ENCODE measurements at regions not wholly inside any gene's neighbourhood (a gene's known extent, or its start where the extent isn't known, plus 50 kb on each side); places are given as distances from the start of the nearest gene placed in this dataset.

DNA sequence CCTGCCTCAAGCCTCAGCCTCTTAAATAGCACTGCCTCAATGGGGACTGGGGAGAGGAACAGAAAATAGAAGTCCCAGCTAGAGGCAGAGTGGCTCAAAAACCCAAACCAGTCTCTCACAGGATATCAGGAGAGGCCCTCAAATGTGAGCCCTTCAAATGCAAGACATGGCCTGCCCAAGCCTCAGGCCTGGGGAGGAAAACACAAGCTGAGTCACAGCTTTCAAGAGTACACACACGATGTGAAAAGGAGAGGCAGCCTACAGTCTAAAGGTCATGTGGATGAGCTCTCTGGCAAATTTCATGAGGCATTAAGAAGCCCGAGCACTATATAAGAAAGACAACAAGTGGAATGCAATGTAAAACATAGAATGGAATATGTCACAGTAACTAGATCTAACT is 316.6 kb upstream of the MEX3C start:
- no peaks in the 10 kb centered on the region for H3K36me3 ChIP-seq
- no peaks in the 10 kb centered on the region for H3K9me3 ChIP-seq
- TF ChIP-seq, protein P1, sequence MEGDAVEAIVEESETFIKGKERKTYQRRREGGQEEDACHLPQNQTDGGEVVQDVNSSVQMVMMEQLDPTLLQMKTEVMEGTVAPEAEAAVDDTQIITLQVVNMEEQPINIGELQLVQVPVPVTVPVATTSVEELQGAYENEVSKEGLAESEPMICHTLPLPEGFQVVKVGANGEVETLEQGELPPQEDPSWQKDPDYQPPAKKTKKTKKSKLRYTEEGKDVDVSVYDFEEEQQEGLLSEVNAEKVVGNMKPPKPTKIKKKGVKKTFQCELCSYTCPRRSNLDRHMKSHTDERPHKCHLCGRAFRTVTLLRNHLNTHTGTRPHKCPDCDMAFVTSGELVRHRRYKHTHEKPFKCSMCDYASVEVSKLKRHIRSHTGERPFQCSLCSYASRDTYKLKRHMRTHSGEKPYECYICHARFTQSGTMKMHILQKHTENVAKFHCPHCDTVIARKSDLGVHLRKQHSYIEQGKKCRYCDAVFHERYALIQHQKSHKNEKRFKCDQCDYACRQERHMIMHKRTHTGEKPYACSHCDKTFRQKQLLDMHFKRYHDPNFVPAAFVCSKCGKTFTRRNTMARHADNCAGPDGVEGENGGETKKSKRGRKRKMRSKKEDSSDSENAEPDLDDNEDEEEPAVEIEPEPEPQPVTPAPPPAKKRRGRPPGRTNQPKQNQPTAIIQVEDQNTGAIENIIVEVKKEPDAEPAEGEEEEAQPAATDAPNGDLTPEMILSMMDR (IDR thresholded peaks at IDR 0.05): no peak
- TF ChIP-seq POLR2A (IDR thresholded peaks at IDR 0.05): no peak
- no peaks in the 10 kb centered on the region for H3K4me1 ChIP-seq
- H3K27me3 ChIP-seq: no peaks in the 10 kb centered on the region
- no peak for DNase-seq
- no peak overlapping the region for H3K4me3 ChIP-seq
- H3K27ac ChIP-seq: no peak overlapping the region

DNA sequence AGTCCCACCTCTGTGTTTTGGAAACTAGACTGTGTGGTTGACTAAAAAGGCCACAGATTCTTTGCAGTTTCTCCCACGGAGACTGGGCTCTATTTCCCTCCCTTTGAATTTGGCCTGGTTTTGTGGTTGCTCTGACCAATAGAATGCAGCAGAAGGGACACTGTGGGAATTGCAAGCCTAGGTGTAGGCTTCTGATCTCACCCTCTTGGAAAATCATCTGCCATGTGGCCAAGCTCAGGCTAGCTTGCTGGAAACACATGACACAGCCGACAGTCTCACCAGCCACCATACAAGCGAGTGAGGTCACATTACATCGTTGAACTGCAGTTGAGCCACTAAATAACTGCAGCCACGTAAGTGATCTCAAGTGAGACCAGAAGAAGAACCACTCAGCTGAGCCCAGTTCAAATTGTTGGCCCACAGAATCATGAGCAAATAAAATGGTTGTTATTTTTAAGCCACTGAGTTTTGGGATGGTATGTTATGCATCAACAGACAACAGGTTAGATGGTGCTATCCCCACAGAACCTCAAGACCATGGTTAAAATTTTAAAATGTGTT is 319.1 kb upstream of the MEX3C start:
- Histone ChIP-seq H3K27ac (no peak overlapping the region), H3K4me1 (no peaks in the 10 kb centered on the region), H3K27me3 (no peaks in the 10 kb centered on the region), H3K36me3 (no peaks in the 10 kb centered on the region), H3K4me3 (no peak overlapping the region), H3K9me3 (no peaks in the 10 kb centered on the region)
- no peak for DNase-seq
- no peak for TF ChIP-seq POLR2A (IDR thresholded peaks at IDR 0.05)
- TF ChIP-seq, protein P1 (IDR thresholded peaks at IDR 0.05): no peak

DNA sequence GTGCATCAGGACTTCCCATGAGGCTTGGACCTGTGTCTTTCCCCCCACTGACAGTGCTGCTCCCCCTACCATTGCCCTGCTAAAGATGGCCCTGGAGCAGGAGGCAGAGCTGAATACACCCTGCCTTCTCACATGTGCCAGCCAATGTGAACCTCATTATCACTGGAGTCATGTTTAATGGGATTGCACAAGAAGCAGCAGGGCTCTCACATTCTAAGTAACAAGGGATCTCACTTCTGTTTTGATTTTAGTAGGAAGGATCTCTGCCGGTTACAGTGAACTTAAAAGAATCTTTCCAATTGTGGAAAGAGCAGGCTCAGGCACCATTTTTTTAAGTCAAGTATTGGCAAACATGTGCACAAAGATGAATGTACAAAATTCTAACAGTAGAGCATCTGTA is 322.1 kb upstream of the MEX3C start:
- no peaks in the 10 kb centered on the region for H3K4me1 ChIP-seq
- H3K9me3 ChIP-seq: no peaks in the 10 kb centered on the region
- no peaks in the 10 kb centered on the region for H3K27me3 ChIP-seq
- no peaks in the 10 kb centered on the region for H3K36me3 ChIP-seq
- no peak for DNase-seq
- no peak for TF ChIP-seq POLR2A (IDR thresholded peaks at IDR 0.05)
- no peak overlapping the region for H3K27ac ChIP-seq
- no peak overlapping the region for H3K4me3 ChIP-seq

DNA sequence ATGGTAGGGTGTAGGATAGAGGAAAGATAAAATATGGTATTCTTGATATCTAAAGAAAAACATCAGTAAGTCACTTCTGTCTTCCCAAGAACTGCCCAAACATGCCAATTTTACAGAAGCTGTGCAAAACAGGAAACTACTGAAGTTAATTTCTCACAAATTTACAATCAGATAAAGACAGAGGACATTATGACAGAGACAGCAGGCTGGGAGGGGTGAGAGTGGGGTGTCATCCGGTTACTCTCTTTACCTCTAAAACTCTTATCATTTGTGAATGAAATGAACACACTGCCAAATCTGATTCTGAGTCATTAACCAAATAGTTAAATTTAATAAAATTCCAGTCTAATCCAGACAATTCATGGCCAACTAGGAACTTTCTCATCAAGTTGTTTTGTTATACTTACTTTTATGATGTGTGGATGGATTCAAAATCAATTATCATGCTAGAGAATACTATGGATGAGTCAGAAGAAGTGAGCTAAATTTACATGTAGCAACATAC is 323.2 kb upstream of the MEX3C start:
- Histone ChIP-seq H3K27me3 (no peaks in the 10 kb centered on the region), H3K36me3 (no peaks in the 10 kb centered on the region), H3K27ac (no peak overlapping the region), H3K4me1 (no peaks in the 10 kb centered on the region), H3K4me3 (no peak overlapping the region), H3K9me3 (no peaks in the 10 kb centered on the region)
- DNase-seq: no peak
- no peak for TF ChIP-seq POLR2A (IDR thresholded peaks at IDR 0.05)
- TF ChIP-seq, protein P1 (IDR thresholded peaks at IDR 0.05): no peak

DNA sequence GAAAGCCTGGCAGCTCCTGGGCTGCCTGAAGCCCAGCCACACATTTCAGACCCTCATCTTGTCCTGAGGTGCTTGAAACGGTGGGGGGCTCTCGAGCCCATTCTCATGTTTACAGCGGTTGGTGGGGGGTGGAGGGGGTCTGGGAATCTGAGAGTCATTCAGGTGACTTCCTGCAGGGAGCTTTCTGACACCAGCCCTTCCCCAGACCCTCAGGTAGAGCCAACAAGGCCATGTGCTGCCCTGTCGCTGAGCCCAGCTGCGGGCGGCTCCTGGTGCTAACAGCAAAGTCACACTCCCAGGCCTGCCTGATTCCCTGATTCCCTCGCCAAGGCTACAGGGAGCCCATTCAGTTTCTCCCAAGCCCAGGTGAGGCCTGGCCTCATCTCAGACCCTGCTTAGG is 324.9 kb upstream of the MEX3C start:
- Histone ChIP-seq H3K27ac (no peak overlapping the region), H3K27me3 (no peaks in the 10 kb centered on the region), H3K36me3 (no peaks in the 10 kb centered on the region), H3K4me1 (no peaks in the 10 kb centered on the region), H3K4me3 (no peak overlapping the region), H3K9me3 (no peaks in the 10 kb centered on the region)
- DNase-seq: no peak
- TF ChIP-seq, protein P1 (IDR thresholded peaks at IDR 0.05): no peak
- no peak for TF ChIP-seq POLR2A (IDR thresholded peaks at IDR 0.05)

DNA sequence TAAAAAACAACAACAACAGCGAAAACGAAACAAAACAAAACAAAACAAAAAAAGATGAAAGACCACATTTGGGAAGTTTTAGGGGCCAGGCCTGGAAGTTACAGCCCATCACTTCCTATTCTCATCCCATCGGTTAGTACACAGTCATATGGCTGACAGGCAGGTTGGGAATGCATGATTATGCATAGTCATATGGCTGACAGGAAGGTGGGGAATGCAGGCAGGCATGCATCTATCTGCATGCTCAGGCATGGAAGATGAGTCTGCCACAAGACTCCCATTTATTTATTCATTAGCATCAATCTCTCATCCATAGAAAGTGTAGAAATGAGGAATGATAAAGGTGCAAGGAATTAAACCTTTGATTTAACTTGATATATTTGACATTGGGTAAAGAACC is 325.3 kb upstream of the MEX3C start:
- TF ChIP-seq, protein P1 (IDR thresholded peaks at IDR 0.05): no peak
- no peak for TF ChIP-seq POLR2A (IDR thresholded peaks at IDR 0.05)
- Histone ChIP-seq H3K27ac (no peak overlapping the region), H3K4me1 (no peaks in the 10 kb centered on the region), H3K36me3 (no peaks in the 10 kb centered on the region), H3K9me3 (no peaks in the 10 kb centered on the region), H3K27me3 (no peaks in the 10 kb centered on the region), H3K4me3 (no peak overlapping the region)
- DNase-seq: no peak
